ENCODE measurements at regions not wholly inside any gene's neighbourhood (a gene's known extent, or its start where the extent isn't known, plus 50 kb on each side); places are given as distances from the start of the nearest gene placed in this dataset.

DNA sequence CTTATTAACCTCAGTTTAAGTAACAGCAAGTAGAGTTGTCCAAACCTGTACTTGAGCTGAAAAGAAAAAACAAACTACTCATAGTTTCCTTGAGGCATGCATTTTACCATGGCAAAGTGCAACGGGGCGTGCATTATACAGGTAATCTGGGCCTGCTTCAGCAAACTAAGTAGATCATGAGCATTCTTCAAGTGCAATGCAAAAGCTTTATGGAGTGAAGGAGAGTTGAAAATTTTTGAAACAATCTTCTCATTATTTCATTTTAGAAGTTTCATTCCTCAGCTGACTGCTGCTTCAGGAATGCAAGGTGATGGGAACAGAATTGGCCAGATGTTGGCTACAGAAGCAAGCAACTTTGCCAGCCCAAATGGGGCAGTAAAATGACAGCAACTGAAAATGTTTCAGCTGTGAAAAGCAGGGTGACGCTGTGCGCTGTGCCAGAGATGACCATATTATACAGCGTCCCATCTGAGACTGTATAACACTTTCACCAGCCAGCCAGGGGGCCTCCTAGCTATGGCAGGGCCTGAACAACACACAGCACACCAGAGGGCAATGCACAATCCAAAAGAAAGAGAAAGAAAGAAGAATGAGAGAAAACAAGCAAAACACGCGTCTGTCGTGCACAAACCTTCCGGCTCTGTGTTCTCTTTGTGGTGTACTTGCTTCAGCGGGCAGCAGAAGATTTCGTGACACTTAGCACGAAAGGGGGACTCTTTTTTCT, 145.5 kb upstream of the FGF13 start:
- TF ChIP-seq CTCF (IDR thresholded peaks at IDR 0.05) (no peak), POLR2A (IDR thresholded peaks at IDR 0.05) (no peak)
